NCI-H146 (cell line): ENCODE measurements at regions not wholly inside any gene's neighbourhood (a gene's known extent, or its start where the extent isn't known, plus 50 kb on each side); places are given as distances from the start of the nearest gene placed in this dataset.
A peak's percentile ranks its signal among the peaks of the same experiment; 100 is the strongest.
"Not testable (repeated sequence)": the region's sequence is repeated elsewhere in the genome, so short reads cannot be mapped to it uniquely, and the experiment has no call there.

Experiments
- DNase-seq: peaks from one replicate; lab custom pipeline; 2025; lab: John Stamatoyannopoulos, UW

DNA sequence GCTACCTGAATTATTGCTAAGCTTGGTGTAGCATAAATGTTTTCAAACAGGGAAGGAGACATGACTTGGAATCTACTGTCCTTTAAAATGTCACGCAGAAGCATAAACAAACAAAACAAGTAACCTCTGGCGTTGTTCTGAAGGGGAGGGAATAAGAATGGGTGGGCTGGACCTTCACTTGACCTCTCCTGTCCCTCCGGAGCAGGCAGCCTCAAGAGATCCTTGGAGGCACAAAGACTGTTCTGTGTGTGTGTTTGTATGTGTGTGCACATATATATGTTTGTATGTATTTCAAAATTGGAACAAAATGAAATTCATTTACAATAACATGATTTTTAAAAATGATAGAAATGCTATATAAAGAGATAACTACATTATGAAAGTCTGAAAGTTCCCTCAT is 91.3 kb upstream of the DCLK2 start:
- no peak for DNase-seq

DNA sequence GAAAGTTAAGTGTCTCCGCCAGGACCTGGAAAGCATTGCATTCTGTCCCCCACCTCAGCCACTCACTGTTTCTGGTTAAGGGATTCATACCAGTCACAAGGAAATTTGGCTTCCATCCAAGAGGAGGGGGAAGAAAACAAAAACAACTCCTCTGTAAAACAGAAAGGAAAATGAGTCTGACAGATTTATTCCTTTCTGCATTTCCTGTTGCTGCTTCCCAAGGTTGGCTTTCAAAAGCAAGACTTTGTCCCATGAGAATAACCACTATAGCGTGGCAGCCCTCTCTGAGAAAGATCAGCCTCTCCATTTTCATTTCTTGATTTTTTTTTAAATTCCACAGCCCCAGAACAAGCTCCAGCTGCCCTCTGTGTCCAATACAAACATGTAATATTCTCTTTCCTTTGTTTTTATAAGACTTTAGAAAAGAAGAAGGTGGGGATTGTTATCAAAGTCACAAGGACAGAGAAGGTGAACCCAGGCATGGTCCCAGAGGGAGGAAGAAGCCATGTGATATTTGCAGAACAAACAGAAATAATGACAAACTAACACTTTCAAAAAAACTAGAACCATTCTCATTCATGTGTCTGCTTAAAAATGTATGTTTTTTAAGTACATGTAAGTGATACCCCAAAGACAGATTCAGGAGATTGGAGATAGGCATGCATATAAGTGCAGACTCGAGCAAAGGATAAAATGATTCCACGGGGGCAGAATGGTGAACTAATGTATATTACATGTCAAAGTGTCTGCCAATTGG is 90.7 kb upstream of the DCLK2 start:
- DNase-seq = no peak

DNA sequence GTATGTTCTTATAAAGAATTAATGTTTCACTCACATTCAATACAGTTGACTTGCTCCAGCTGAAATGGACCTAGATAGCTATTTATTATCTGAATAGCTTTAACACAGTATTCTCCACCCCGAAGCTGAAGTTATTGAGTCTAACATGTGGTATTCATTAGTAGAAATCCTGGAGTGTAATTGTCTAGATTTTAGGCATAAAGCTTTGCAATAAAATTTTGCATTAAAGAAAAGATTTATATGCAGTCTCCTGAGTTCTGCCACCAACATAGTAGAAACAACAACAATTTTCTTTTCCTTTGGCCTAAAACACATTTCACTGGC is 90.2 kb upstream of the DCLK2 start:
- DNase-seq = no peak

DNA sequence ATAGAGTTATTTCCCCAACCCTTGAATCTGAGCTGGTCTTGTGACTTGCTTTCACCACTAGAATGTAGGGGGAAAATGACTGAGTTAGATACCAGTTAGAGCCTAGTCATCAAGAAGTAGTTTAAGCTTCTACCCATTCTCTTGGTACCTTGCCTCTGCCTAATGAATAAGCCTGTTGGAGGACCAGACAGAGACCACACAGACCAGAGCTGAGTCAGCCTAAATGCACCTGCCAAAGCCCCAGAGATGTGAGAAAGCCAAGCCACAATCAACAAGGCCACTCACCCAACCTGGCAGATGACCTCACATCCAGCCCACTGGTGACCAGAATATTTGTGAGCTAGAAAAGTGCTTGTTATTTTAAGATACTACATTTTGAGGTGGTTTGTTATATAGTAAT is 85.2 kb upstream of the DCLK2 start:
- DNase-seq = no peak

DNA sequence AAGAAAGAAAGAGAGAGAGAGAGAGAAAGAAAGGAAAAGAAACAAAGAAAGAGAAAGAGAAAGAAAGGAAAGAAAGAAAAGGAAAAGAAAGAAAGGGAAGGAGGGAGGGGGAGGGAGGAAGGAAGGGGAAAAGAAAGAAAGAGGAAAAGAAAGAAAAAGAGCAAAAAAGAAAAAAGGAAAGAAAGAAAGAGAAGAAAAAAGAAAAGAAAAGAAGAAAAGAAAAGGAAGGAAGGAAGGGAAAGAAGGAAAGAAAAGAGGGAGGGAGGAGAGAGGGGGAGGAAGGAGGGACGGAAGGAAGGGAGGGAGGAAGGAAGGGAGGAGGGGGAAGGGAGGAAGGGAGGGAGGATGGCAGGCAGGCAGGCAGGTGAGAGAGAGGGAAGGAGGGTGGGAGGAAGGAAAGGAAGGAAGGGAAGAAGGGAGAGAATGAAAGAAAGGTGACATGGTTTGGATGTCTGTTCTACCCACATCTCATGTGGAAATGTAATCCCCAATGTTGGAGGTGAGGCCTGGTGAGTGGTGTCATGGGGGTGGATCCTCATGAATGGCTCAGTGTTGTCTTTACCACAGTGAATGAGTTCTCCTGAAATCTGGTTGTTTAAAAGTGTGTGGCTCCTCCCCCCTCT is 83.0 kb upstream of the DCLK2 start:
- no peak for DNase-seq

DNA sequence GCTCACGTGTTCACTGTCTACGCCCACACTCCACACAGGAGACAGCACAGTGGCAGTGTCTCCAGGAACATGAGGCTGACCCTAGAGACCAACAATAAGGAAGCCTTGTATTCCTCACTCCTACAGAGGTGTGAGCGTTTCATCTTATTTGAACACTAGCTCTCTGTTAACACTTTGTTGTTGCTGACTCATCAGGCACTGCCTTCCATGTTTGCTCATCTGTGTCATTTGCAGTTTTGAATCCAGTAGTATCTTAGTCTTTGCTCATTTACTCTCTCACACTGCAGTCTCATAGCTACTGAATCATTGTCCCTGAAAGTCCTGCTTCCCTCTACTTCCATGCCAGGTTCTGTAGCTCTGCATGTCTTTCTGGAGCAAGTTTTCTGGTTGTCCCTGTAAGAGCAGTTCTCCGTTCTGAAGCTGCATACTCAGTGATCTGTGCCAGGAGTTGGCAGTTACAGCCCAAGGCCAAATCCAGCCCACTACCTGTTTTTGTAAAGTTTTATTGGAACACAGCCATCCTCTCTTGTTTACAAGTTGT is 80.3 kb upstream of the DCLK2 start:
- no peak for DNase-seq

DNA sequence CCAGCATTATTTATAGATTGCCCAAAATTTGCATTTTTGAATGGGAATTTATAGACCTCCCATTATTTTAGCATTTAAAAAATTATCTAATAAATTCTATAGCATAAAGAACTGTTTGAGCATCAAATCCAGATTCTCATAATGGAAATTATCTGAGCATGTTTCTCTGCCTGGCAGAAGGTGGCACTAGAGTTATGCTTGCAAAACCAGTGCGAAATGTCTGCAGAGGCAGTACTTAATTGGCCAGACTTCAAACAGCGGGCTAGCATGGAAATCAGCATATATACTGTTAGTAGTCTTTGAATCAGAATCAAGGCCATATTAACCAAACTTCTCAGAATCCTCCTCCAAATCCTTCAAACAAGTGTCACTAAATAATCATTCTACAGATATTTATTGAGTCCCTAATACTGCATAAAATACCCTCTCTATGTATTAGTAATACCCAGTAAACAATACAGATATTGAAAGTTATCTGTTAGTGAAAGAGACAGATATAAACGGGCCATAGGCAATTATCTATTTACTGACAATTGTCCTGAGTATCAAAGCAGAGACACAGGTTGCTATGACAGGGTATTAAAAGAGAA is 78.7 kb upstream of the DCLK2 start:
- peak; percentile 49 for DNase-seq

DNA sequence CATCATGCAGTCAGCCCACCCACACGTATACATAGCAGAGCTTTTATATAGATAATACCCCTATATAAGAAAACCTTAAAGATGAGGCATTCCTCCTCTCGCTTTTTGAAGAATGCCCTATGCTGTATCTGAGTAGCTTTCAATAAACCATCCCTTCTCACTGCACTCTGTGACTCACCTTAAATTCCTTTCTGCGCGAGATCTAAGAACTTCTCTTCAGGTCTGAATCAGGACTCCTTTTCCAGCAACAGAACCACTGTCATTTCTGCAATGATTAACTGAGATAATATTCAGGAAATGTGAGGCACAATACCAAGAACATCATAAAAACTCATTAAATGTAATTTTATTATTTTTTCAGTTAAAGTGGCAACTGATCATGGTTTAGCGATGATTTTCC is 76.4 kb upstream of the DCLK2 start:
- no peak for DNase-seq

DNA sequence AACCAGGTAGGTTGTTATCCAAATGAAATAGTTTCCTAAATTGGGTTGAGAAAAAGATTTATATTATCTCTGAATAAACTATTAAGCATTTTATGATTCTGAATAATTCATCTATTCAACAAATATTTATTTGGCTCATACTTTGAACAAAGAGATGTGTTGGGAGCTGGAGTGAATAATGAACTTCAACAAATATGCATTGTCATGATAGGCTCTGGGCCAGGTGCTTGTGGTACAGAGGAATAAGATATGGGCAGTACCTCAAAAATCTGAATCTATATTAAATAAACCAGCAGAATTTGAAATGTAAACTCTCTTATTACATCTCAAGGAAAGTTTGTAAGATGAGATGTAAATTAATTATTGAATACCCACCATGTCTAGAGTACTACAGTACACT is 75.7 kb upstream of the DCLK2 start:
- no peak for DNase-seq

DNA sequence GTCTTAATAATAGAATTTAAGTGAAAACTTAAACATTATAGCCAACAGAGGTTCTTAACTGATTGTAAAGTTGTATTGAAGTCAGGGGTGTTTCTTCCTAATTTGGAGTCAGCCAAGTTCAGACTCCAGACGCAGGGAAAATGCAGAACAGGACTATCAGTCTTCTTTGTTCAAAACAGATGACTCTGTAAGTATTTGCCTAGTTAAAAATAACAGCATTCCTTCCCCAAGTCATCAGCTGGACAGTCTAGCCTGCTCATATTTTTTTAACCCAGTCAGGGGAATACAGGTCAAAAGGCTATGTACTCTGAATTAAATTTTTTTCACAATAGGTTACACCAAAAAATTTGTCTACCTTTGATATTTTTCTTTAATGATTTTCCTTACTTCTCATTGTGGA is 73.8 kb upstream of the DCLK2 start:
- DNase-seq = no peak

DNA sequence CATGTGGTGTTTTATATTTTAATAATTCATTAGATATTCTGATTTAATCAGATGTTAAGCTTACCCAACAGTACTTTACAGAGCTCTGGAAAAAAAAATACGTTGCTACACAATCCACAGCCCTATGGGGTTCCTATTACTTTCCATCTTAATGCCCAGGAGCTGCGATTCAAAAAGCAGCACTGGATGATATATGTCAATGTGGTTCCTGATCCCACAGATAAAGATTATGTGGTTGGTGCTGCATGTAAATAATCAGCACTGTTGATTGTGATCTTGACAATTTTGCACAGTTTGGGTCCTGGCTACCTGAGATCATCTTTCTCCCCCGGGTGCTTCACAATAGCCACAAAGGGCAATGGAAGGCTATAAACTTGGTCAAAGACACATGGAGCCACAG is 72.7 kb upstream of the DCLK2 start:
- peak; percentile 77 for DNase-seq

DNA sequence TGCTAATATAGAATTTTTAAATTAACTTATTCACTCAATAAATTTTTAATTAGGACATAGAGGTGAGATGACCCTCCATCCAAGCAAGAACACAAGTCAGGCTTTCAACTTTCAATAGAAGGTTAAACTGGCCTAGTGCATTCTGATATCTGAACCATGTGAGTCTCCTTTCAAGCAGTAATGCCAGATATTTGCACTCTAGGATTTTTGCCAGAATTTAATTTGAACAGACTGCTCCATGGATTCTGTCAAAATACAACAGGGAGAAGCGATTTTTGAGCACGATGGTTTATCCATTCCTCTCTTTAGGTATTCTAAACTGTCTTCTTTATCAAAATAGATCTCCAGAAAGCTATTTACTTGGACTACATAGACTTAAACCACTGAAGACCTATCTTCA is 72.0 kb upstream of the DCLK2 start:
- peak; percentile 1 for DNase-seq

DNA sequence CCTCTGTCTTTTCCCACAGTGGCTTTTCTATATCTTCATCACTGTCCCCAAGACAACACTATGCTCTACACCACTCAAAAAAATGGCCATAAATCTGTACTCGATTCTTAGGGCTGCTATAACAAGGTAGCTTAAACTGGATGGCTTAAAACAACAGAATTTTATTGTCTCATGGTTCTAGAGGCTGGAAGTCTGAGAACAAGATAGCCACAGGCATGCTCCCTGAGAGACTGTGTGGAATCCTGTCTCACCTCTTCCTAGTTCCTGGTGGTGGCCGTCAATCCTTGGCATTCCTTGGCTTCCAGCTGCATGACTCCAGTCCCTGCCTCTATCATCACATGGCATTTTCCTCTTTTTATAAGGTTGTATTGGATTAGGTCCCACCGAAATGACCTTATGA is 70.7 kb upstream of the DCLK2 start:
- no peak for DNase-seq

DNA sequence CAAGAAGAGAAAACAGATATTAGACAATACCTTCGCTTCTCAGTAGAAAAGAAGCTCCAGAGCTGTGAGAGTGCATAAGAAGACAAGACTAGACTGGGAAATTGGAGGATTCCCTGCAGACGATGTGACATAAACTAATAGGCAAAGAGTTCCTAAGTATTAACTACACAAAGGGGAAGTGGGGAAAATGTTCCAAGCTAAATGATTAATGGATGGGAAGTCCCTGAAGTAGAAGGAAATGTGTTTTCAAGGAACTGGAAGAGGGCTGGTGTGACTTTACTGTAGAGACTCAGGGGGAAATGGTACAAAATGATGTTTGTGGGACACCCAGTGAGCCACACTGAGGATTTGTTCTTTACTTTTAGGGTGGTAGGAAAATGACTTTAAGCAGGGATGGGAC is 69.7 kb upstream of the DCLK2 start:
- no peak for DNase-seq

DNA sequence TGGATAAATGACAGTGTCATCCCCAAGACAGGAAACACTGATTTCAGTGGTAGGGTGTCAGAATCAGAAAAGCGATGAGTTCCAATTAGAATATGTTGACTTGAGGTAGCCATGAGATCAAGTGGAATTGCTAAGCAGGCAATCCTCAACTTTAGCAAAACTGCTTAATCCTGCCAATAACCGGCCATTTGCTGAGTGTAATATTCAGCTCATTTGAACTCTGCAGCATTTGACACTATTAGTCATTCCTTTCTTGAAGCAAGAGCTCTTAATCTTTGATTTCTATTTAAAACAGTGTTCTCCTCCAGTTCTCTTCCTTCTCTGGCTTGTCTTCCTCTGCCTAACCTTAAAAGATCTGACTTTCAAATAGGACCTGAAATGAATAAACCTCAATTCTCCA is 68.7 kb upstream of the DCLK2 start:
- DNase-seq = no peak

DNA sequence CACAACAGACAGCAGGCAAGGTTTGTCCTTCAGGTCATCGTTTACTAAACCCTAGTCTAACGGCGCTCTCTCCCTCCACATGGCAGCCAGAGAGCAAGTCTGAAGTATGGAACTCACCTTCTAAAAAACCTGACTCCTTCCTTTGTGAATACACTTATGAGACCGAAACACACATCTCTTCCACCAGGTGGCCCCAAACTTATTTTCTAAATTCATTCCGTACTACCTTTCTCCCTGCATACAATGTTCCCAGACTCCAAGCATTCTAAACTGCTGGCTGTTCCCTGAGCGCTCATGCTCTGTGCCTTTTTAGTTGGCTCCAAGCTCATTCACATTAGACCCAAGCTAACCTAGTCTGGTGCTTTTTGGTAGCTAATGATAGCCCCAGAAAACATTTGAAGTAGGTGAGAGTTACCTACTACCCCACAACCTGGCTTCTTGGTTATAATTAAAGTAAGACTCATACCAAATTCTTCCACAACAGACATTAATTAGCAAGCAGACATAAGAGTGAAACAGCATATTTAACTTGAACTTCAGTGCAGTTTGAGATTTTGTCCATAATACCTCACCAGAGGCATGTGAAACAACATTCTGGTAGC is 67.6 kb upstream of the DCLK2 start:
- DNase-seq = peak; percentile 59

DNA sequence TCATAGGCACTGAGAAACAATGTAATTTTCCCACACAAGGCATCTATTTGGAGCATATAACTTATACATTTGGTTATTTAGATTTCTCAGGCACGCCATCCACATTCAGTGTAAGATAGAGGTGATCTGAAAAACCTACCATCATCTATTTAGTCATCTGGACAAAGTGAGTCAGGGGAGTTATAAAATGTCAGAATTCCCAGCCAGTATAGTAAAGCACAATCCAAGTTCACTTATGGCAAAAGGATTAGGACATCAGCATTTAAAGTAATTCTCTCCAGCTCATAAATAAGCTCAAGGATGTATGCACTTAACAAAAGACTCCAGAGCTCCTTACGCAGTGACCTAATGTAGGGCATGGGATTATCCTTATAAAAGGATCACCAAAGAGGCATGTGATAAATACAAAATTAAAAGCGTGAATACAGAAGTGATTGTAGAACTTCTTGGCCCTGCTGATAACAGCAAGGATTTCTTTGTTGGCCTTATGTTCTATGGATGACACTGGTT is 65.3 kb upstream of the DCLK2 start:
- no peak for DNase-seq

DNA sequence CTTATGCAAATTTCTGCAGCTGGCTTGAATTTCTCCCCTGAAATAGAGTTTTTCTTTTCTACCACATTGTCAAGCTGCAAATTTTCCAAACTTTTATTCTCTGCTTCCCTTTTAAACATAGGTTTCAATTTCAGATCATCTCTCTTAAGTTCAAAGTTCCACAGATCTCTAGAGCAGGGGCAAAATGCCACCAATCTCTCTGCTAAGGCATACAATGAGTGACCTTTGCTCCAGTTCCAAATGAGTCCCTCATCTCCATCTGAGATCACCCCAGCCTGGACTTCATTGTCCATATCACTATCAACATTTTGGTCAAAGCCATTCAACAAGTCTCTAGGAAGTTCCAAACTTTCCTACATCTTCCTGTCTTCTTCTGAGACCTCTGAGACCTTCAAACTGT is 62.3 kb upstream of the DCLK2 start:
- not testable (repeated sequence) for DNase-seq

DNA sequence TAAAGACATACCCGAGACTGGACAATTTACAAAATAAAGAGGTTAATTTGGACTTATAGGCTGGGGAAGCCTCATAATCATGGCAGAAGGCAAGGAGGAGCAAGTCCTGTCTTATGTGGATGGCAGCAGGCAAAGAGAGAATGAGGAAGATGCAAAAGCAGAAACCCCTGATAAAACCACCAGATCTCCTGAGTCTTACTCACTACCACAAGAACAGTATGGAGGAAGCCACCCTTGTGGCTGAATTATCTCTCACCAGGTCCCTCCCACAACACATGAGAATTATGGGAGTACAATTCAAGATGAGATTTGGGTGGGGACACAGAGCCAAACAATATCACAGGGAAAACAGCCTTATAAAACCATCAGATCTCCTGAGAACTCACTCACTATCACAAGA is 61.6 kb upstream of the DCLK2 start:
- not testable (repeated sequence) for DNase-seq

DNA sequence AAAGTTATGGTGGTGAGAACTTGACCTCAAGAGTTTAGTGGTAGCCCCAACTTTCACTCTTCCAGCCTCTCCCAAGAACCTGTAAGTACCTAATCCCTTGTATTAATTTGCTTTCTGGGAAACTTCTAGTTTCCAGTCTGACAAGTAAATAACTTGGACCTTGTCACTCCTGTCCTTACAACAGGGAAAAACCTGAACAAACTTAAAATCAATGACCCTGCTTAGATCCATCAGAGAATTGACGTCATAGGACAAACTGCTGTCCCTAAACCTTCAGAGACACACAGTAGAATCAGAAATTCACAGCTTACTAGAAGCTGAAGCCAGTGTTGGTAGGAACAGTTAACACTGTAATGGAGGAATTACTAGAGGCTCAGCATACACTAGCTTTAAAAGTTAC is 60.0 kb upstream of the DCLK2 start:
- no peak for DNase-seq

DNA sequence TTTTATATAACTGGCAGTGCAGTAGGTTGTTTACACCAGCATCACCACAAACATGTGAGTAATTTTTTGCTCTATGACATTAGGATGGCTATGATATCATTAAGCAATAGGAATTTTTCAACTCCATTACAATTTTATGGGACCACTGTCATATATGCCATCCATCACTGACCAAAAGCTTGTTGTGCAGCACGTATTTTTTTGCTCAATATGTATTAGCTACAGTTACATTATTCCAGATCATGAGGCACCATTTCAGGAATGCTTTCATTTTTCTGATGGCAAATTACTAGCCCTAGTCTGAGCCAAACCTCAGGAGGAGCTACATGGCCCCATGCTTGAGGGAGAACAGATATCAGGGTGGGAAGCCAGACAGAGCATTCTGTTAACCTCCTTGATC is 56.8 kb upstream of the DCLK2 start:
- DNase-seq = no peak

DNA sequence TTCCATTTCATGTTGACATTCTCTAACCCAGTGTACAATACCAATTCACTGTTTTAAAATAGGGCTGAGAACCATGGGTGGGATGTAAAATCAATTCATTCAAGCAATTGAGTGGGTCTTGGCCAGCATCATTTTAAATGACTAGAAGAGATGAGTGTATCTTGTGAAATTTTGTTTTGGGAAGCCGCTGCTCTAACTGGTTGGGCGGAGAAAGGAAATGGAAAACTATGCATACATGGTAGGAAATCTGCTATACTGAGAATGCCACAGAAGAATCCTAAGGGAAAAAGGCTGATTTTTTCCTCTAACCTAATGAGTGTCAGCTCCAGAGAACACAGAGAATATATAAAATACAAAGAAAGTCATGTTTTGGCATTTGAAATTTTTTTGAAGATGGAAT is 54.8 kb upstream of the DCLK2 start:
- DNase-seq = no peak

DNA sequence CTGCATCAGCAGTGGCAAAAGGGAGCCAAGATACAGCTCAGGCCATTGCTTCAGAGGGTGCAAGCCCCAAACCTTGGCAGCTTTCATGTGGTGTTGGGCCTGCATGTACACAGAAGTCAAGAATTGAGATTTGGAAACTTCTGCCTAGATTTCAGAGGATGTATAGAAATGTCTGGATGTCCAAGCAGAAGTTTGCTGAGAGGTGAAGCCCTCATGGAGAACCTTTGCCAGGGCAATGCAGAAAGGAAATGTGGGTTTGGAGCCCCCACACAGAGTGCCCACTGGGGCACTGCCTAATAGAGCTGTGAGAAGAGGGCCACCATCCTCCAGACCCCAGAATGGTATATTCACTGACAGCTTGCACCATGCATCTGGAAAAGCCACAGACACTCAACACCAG is 51.3 kb upstream of the DCLK2 start:
- not testable (repeated sequence) for DNase-seq
